ENCODE measurements at regions not wholly inside any gene's neighbourhood (a gene's known extent, or its start where the extent isn't known, plus 50 kb on each side); places are given as distances from the start of the nearest gene placed in this dataset.

- TF ChIP-seq CTCF (IDR thresholded peaks at IDR 0.05), result no peak
- TF ChIP-seq POLR2A (IDR thresholded peaks at IDR 0.05), result no peak
- TF ChIP-seq POLR2AphosphoS5 (IDR thresholded peaks at IDR 0.05), result no peak
Measured at GRCh38 chr11:11757909-11758308, 83.9 kb upstream of the USP47 start.

Measured in breast epithelium (tissue), 3 donors.